HEK293 (cell line): ENCODE measurements at regions not wholly inside any gene's neighbourhood (a gene's known extent, or its start where the extent isn't known, plus 50 kb on each side); places are given as distances from the start of the nearest gene placed in this dataset.

ENCODE experiments used
- CTCF ChIA-PET: fragments of 350-600 bp; formaldehyde crosslinking; extraction: SDS; loops from one replicate; lab custom pipeline; 2021; ENCODE audit warnings: antibody characterized with exemption; lab: Yijun Ruan, JAX
- POLR2A ChIA-PET: fragments of 300-600 bp; formaldehyde crosslinking; extraction: SDS; loops from one replicate; lab custom pipeline; 2020; ENCODE audit warnings: antibody characterized with exemption, inconsistent platforms; lab: Yijun Ruan, JAX
- H3K27ac ChIP-seq: fragments of 200-500 bp; sonication (Bioruptor generic); 2 replicates; pipeline ENCODE4 v1.5.1; 2014; ENCODE audit warnings: low read depth, low read length, control low read depth, inconsistent platforms; ENCODE audit errors: extremely low read depth
- H3K36me3 ChIP-seq, 2 experiments: fragments of 200-500 bp in 1 of 2; sonication (Bioruptor generic) in 1 of 2; 1 replicate in 1 of 2; 2 replicates in 1 of 2; pipeline ENCODE4 v1.5.1; 2014 to 2017; ENCODE audit warnings: inconsistent platforms in 2 of 2, low read length in 2 of 2; ENCODE audit not compliant: control insufficient read depth in 2 of 2, insufficient read depth in 1 of 2
- H3K4me1 ChIP-seq: fragments of 200-500 bp; sonication (Bioruptor generic); 2 replicates; pipeline ENCODE4 v1.5.1; 2014; ENCODE audit warnings: mild to moderate bottlenecking, low read length, inconsistent platforms; ENCODE audit not compliant: control insufficient read depth, insufficient read depth
- H3K4me3 ChIP-seq: 2 replicates; pipeline ENCODE4 v1.5.1; 2011; ENCODE audit warnings: low read depth, mild to moderate bottlenecking, control low read depth, low read length, moderate library complexity
- H3K9me3 ChIP-seq: fragments of 200-500 bp; sonication (Bioruptor generic); 2 replicates; pipeline ENCODE4 v1.5.1; 2014; ENCODE audit warnings: low read depth, low read length, inconsistent platforms; ENCODE audit not compliant: control insufficient read depth, insufficient read depth
- FEZF1 ChIP-seq: fragments of 450-650 bp; formaldehyde crosslinking; IDR thresholded peaks from 2 replicates; pipeline ENCODE4 v1.5.1; 2016; ENCODE audit warnings: missing biosample characterization, missing genetic modification characterization
- SETDB1 ChIP-seq: IDR thresholded peaks from one replicate; pipeline ENCODE4 v1.6.1; 2017; ENCODE audit warnings: mild to moderate bottlenecking, low read length, moderate library complexity, mixed read lengths; ENCODE audit not compliant: insufficient read length
- SP3 ChIP-seq: fragments of 450-650 bp; formaldehyde crosslinking; IDR thresholded peaks from 2 replicates; pipeline ENCODE4 v1.5.1; 2016; ENCODE audit warnings: missing biosample characterization, missing genetic modification characterization
- TRIM28 ChIP-seq: IDR thresholded peaks from 2 replicates; pipeline ENCODE4 v1.6.1; 2011; ENCODE audit warnings: low read length, control low read depth, borderline replicate concordance
- ZNF133 ChIP-seq: fragments of 450-650 bp; formaldehyde crosslinking; IDR thresholded peaks from 2 replicates; pipeline ENCODE4 v1.5.1; 2016; ENCODE audit warnings: missing biosample characterization, missing genetic modification characterization
- ZNF140 ChIP-seq: fragments of 450-650 bp; formaldehyde crosslinking; IDR thresholded peaks from 2 replicates; pipeline ENCODE4 v1.5.1; 2016; ENCODE audit warnings: missing biosample characterization, missing genetic modification characterization
- ZNF23 ChIP-seq: fragments of 450-650 bp; formaldehyde crosslinking; IDR thresholded peaks from 2 replicates; pipeline ENCODE4 v1.5.1; 2016; ENCODE audit warnings: missing biosample characterization, missing genetic modification characterization, borderline replicate concordance
- ZNF239 ChIP-seq: fragments of 450-650 bp; formaldehyde crosslinking; IDR thresholded peaks from 2 replicates; pipeline ENCODE4 v1.5.1; 2016; ENCODE audit warnings: missing biosample characterization, missing genetic modification characterization
- ZNF266 ChIP-seq: fragments of 450-650 bp; formaldehyde crosslinking; IDR thresholded peaks from 2 replicates; pipeline ENCODE4 v1.5.1; 2016; ENCODE audit warnings: missing biosample characterization, missing genetic modification characterization, low read depth
- ZNF394 ChIP-seq: fragments of 450-650 bp; formaldehyde crosslinking; IDR thresholded peaks from 2 replicates; pipeline ENCODE4 v1.5.1; 2016; ENCODE audit warnings: missing biosample characterization, missing genetic modification characterization, mild to moderate bottlenecking, moderate library complexity, borderline replicate concordance
- ZNF416 ChIP-seq: fragments of 450-650 bp; formaldehyde crosslinking; IDR thresholded peaks from 2 replicates; pipeline ENCODE4 v1.5.1; 2016; ENCODE audit warnings: missing biosample characterization, missing genetic modification characterization
- ZNF626 ChIP-seq: fragments of 450-650 bp; sonication (Bioruptor Pico); formaldehyde crosslinking; IDR thresholded peaks from 2 replicates; pipeline ENCODE4 v1.5.1; 2018; ENCODE audit warnings: missing biosample characterization, missing genetic modification characterization, inconsistent platforms
- ZNF776 ChIP-seq: fragments of 450-650 bp; formaldehyde crosslinking; IDR thresholded peaks from 2 replicates; pipeline ENCODE4 v1.5.0; 2017; ENCODE audit warnings: missing biosample characterization, missing genetic modification characterization, borderline replicate concordance
- ZNF785 ChIP-seq: fragments of 450-650 bp; formaldehyde crosslinking; IDR thresholded peaks from 2 replicates; pipeline ENCODE4 v1.5.1; 2016; ENCODE audit warnings: missing biosample characterization, missing genetic modification characterization
- TF ChIP-seq, protein P1 (sequence below): fragments of 450-650 bp; formaldehyde crosslinking; IDR thresholded peaks from 2 replicates; pipeline ENCODE4 v1.5.1; 2017; ENCODE audit warnings: missing biosample characterization, missing genetic modification characterization
- TF ChIP-seq, protein P2 (sequence below): fragments of 450-650 bp; formaldehyde crosslinking; IDR thresholded peaks from 2 replicates; pipeline ENCODE4 v1.5.1; 2016; ENCODE audit warnings: missing biosample characterization, missing genetic modification characterization
- TF ChIP-seq, protein P3 (sequence below): fragments of 450-650 bp; formaldehyde crosslinking; IDR thresholded peaks from 2 replicates; pipeline ENCODE4 v1.5.1; 2016; ENCODE audit warnings: missing biosample characterization, missing genetic modification characterization
- TF ChIP-seq, protein P4 (sequence below): fragments of 450-650 bp; formaldehyde crosslinking; IDR thresholded peaks from 2 replicates; pipeline ENCODE4 v1.5.1; 2017; ENCODE audit warnings: missing biosample characterization, missing genetic modification characterization
- TF ChIP-seq, protein P5 (sequence below): fragments of 450-650 bp; formaldehyde crosslinking; IDR thresholded peaks from 2 replicates; pipeline ENCODE4 v1.5.1; 2016; ENCODE audit warnings: missing biosample characterization, missing genetic modification characterization, low read depth

DNA sequence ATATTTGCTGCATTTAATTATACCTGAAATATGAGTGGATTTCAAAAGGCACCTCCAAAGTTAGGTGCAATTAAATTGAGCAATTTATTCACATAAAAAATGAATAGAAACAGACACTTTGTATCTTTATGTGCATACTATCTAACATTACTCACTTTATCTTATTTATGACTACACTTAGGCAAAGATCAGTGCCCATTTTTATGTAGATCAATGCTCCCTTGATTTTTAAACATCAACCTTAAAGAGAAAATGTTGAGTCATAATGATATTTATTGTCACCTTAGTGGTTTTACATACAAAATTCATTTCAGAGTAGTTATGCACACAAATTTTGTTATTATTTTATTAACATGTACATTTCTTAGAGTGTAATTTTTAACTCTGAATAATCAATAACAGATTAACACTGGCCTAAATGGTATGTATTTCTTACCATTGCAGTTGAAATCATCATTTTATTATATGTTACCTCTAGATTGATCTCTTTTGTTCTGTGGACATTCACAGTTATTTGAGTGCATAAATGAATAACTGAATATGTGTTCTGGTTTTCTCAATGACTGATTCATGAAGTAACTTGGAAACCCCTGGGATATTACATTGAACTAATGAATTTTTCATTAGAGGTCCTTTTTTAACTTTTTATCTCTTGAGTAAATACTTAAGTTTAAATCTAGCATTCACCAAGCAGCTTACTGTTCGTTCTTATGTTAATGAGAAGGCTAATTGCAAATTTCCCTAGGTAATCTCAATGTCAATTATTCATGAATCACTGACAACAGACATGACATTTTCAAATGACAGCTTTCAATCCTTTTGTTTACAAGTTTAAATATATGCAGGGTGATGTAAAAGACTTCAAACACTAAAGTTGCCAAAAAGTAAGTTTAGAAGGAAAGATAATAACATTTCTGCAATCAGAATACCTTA lies 1182.0 kb upstream of the PABPC4L start:
- H3K4me3 ChIP-seq, result no peak overlapping the region
- H3K36me3 ChIP-seq, result no peaks in the 10 kb centered on the region
- H3K9me3 ChIP-seq, result no peaks in the 10 kb centered on the region
- TF ChIP-seq ZNF266 (tag by site-specific recombination) (no peak), ZNF416 (tag by site-specific recombination) (no peak), ZNF23 (no peak), ZNF394 (tag by site-specific recombination) (no peak), SP3 (tag by site-specific recombination) (no peak), ZNF626 (tag by site-specific recombination) (no peak), ZNF140 (tag by site-specific recombination) (no peak), ZNF239 (tag by site-specific recombination) (no peak)
- TF ChIP-seq, protein P1, sequence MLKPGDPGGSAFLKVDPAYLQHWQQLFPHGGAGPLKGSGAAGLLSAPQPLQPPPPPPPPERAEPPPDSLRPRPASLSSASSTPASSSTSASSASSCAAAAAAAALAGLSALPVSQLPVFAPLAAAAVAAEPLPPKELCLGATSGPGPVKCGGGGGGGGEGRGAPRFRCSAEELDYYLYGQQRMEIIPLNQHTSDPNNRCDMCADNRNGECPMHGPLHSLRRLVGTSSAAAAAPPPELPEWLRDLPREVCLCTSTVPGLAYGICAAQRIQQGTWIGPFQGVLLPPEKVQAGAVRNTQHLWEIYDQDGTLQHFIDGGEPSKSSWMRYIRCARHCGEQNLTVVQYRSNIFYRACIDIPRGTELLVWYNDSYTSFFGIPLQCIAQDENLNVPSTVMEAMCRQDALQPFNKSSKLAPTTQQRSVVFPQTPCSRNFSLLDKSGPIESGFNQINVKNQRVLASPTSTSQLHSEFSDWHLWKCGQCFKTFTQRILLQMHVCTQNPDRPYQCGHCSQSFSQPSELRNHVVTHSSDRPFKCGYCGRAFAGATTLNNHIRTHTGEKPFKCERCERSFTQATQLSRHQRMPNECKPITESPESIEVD (tag by site-specific recombination), result no peak
- TF ChIP-seq, protein P2, sequence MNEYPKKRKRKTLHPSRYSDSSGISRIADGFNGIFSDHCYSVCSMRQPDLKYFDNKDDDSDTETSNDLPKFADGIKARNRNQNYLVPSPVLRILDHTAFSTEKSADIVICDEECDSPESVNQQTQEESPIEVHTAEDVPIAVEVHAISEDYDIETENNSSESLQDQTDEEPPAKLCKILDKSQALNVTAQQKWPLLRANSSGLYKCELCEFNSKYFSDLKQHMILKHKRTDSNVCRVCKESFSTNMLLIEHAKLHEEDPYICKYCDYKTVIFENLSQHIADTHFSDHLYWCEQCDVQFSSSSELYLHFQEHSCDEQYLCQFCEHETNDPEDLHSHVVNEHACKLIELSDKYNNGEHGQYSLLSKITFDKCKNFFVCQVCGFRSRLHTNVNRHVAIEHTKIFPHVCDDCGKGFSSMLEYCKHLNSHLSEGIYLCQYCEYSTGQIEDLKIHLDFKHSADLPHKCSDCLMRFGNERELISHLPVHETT (tag by site-specific recombination), result no peak
- TF ChIP-seq, protein P3, sequence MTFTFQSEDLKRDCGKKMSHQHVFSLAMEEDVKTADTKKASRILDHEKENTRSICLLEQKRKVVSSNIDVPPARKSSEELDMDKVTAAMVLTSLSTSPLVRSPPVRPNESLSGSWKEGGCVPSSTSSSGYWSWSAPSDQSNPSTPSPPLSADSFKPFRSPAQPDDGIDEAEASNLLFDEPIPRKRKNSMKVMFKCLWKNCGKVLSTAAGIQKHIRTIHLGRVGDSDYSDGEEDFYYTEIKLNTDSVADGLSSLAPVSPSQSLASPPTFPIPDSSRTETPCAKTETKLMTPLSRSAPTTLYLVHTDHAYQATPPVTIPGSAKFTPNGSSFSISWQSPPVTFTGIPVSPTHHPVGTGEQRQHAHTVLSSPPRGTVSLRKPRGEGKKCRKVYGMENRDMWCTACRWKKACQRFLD, result no peak
- TF ChIP-seq, protein P4, sequence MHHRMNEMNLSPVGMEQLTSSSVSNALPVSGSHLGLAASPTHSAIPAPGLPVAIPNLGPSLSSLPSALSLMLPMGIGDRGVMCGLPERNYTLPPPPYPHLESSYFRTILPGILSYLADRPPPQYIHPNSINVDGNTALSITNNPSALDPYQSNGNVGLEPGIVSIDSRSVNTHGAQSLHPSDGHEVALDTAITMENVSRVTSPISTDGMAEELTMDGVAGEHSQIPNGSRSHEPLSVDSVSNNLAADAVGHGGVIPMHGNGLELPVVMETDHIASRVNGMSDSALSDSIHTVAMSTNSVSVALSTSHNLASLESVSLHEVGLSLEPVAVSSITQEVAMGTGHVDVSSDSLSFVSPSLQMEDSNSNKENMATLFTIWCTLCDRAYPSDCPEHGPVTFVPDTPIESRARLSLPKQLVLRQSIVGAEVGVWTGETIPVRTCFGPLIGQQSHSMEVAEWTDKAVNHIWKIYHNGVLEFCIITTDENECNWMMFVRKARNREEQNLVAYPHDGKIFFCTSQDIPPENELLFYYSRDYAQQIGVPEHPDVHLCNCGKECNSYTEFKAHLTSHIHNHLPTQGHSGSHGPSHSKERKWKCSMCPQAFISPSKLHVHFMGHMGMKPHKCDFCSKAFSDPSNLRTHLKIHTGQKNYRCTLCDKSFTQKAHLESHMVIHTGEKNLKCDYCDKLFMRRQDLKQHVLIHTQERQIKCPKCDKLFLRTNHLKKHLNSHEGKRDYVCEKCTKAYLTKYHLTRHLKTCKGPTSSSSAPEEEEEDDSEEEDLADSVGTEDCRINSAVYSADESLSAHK, result no peak
- POLR2A ChIA-PET, result no interaction called here
- no peak overlapping the region for H3K27ac ChIP-seq
- no peaks in the 10 kb centered on the region for H3K4me1 ChIP-seq
- CTCF ChIA-PET, result no interaction called here

DNA sequence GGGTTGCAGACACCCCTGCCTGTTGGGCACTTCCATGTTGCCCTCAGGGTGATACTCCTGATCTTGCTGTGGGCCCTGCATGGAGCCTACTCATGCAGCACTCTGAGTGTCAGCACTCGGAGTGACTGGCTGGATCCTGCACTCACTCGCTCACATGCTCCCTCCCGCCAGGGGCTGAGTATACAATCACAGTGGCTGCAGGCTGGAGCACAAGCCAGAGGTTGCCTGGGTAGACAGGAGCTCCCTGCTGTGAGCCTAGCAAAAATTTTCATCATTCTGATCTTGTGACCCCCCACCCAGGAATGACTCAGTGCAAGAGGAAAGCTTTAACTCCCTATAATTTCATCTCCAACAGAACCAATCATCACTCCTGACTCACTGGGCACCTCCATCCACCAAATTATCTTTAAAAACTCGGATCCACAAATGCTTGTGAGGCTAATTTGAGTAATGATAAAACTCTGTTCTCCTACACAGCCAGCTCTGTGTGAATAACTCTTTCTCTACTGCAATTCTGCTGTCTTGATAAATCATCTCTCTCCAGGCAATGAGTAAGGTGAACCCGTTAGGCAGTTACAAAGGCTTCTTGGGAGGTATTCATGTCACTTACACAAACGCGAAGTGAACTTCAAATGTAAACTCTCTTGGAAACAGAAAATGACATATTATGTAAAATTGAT lies 1180.8 kb upstream of the PABPC4L start:
- Histone ChIP-seq H3K4me1 (no peaks in the 10 kb centered on the region), H3K9me3 (no peaks in the 10 kb centered on the region), H3K36me3 (no peaks in the 10 kb centered on the region), H3K27ac (no peak overlapping the region), H3K4me3 (no peak overlapping the region)
- TF ChIP-seq SETDB1 (peak; percentile 43), TRIM28 (peak; percentile 56; the same call in 1 of the 2 replicates), ZNF776 (no peak), ZNF785 (tag by site-specific recombination) (no peak), ZNF133 (tag by site-specific recombination) (no peak), FEZF1 (tag by site-specific recombination) (no peak)
- TF ChIP-seq, protein P5, sequence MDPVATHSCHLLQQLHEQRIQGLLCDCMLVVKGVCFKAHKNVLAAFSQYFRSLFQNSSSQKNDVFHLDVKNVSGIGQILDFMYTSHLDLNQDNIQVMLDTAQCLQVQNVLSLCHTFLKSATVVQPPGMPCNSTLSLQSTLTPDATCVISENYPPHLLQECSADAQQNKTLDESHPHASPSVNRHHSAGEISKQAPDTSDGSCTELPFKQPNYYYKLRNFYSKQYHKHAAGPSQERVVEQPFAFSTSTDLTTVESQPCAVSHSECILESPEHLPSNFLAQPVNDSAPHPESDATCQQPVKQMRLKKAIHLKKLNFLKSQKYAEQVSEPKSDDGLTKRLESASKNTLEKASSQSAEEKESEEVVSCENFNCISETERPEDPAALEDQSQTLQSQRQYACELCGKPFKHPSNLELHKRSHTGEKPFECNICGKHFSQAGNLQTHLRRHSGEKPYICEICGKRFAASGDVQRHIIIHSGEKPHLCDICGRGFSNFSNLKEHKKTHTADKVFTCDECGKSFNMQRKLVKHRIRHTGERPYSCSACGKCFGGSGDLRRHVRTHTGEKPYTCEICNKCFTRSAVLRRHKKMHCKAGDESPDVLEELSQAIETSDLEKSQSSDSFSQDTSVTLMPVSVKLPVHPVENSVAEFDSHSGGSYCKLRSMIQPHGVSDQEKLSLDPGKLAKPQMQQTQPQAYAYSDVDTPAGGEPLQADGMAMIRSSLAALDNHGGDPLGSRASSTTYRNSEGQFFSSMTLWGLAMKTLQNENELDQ (tag by site-specific recombination), result no peak
- POLR2A ChIA-PET, result no interaction called here
- CTCF ChIA-PET, result interaction anchor here (0.8 kb wide), 1 partner anchor 11 kb away, joined by 4 read pairs; no protein-coding TSS in a partner anchor
